ENCODE measurements at regions not wholly inside any gene's neighbourhood (a gene's known extent, or its start where the extent isn't known, plus 50 kb on each side); places are given as distances from the start of the nearest gene placed in this dataset.

DNA sequence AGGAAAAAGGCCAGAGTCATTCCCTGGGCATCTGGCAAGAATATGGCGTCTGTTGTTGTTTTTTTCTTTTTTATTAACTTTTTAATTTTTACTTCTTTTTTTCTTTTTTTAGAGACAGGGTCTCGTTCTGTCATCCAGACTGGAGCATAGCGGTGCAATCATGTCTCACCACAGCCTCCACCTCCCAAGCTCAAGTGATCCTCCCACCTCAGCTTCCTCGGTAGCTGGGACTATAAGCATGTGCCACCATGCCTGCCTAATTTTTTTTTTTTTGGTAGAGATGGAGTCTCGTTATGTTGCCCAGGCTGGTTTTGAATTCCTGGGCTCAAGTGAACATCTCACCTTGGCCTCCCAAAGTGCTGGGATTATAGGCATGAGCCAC lies 54.0 kb upstream of the PRDM11 start:
- DNase-seq = no peak

DNA sequence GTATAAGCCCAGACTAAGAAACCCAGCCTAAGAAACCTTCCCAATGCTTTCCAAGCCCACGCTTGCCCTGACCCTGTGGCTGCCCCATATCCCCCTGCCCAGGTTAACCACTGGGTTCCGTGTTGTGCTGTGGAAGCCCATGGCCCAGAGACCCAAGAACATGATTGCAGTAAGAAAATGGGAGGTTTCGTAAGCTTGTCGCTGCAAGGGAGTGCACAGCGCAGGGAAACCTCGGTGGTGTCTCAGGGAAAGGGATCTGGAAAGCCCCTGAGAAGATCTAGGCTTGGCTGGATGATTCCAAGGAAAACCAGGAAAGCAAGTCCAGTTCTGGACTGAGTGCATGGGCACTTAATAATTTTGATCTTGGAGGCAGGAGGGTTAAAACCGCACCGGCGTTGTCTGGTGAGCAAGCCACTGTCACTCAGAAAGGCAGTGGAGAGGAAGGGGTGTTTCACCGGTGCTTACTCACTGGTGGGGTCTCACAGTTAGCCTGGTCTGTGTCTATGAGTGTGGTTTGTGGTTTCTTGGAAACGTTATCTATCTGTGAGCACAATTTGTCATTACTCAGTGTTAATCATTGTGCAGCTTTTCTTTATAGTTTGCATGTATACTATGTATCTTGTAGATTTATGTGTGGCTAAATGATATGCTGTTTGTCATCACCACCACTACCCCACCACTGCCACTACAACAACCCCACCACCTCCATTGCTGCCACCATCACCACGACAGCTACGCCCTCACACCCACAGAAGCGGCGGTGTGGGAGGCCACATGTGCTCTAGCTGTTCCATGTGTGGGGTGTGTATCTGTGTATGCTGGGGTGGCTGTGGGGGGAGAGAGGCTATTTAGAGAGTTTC lies 53.3 kb upstream of the PRDM11 start:
- DNase-seq = no peak

DNA sequence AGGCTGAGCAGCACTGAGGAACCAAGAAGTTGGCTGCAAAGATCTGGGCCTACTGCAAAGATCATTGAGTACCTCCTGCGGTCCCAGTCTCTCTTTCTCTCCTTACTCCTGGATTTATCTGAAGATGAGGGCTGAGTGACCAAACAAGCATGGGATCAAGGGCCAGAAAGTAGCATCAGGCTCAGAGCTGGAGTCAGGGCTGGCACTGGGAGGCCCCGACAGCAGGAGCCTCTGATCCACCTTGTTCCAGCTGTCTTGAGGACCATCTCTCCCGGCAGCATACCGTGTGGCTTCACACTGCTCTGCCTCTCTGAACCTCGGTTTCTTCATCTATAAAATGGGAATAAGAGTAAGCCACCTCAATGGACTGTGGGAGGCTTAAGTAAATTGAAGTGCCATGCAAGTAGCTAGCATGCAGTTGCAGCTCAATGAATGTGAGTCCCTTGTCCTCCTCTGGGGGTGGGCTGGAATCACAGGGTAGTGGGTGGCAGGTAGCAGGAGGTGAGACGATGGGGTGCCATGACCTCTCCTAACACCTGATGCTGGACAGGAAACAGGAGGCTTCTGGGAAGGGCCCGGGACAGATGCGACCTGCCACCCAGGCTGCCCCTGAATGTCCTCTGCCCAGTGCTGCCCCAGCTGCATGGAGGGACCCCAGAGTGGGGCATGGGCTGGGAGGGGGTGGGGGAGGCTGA lies 52.5 kb upstream of the PRDM11 start:
- no peak for DNase-seq

DNA sequence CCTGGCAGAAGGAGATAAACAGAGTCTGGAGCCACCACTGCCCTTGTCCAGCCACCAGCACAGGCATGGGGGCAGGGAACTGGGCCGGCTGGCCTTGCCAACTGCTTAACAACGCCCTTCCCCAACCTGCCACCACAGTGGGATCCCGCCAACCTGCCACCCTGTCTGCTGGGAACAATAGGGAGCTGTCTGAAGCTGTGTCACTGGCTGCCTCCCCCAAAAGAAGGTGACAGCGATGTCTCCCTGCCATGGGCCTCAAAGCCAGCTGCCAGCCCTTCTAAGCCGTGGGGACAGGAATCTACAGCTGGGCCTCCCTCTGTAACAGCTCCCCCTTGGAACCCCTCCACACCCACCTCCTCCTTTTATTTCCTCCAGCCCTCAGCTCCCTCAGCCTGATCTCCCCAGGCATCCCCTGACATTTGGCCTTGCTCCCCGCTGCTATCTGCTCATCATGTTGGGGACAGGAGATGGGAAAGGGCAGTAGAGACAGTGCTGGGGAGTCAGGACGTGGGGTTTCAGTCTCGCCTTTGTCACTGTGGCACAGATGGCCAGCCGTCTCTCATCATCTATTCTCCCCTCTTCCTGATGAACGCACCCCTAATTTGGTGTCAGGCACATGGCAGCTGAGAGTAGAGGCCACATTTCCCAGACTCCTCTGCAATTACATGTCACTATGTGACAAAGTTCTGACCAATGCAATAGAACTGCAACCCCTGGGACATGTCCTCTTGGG lies 51.3 kb upstream of the PRDM11 start:
- no peak for DNase-seq

DNA sequence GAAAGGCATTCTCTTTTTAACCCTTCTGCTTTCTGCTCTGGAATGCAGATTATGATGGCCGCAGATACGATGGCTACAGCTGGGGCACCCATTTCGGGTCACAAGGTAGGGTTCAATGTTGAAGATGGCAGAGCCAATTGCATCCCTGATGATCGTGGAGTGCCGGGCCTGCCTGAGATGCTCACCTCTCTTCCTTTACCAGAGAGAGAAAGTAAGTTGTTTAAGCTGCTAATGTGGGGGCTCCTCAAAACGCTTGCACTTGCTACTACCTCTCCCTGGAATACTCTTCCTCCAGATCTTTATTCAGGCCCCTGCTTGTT lies 50.8 kb upstream of the PRDM11 start:
- DNase-seq = no peak

DNA sequence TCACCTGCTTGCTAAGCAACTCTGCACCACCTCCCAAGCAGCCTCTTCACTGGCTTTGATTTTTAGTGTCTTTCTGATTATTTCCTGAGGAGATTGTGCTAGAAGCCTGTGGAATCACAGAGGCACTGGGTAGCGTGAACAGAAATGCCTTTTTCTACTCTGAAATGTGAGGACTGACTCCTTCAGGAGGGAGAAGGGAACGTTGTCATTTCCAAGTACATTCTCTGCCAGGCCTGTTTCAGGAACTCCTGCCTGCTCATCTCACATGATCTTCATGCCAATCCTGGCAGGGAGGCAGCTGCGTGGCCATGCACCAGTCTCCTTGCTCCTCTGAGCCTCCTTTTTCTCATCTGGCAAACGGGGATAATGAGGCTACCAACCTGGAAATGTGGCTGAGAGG lies 49.8 kb upstream of the PRDM11 start:
- no peak for DNase-seq
